GM18502 (cell line): ENCODE measurements at regions not wholly inside any gene's neighbourhood (a gene's known extent, or its start where the extent isn't known, plus 50 kb on each side); places are given as distances from the start of the nearest gene placed in this dataset.
A peak's percentile ranks its signal among the peaks of the same experiment; 100 is the strongest.
"Not testable (repeated sequence)": the region's sequence is repeated elsewhere in the genome, so short reads cannot be mapped to it uniquely, and the experiment has no call there.

Source experiments
- ATAC-seq: cut with Tn5 transposase; IDR thresholded peaks from one replicate; pipeline ENCODE4 v1.9.1; 2021; ENCODE audit warnings: mild to moderate bottlenecking; ENCODE audit not compliant: unreplicated experiment, poor library complexity

- ATAC-seq, result no peak
Observed at GRCh38 chr3:191952609-191953008, 491.6 kb downstream of the PYDC2 start.

- ATAC-seq, result peak; percentile 58
Observed at GRCh38 chr3:191958980-191959671, 498.2 kb downstream of the PYDC2 start.

GRCh38 chr3:191959876-191960413, 499.0 kb downstream of the PYDC2 start:
- no peak for ATAC-seq

GRCh38 chr3:191961022-191961421, 500.1 kb downstream of the PYDC2 start:
- no peak for ATAC-seq

GRCh38 chr3:191961529-191961928, 500.6 kb downstream of the PYDC2 start:
- no peak for ATAC-seq

GRCh38 chr3:191962324-191962723, 501.4 kb downstream of the PYDC2 start:
- ATAC-seq, result no peak

GRCh38 chr3:191963182-191963581, 502.2 kb downstream of the PYDC2 start:
- ATAC-seq, result peak; percentile 41

GRCh38 chr3:191966556-191966955, 505.6 kb downstream of the PYDC2 start:
- no peak for ATAC-seq

- ATAC-seq, result no peak
Observed at GRCh38 chr3:191968299-191968698, 507.3 kb downstream of the PYDC2 start.

- peak; percentile 73 for ATAC-seq
Observed at GRCh38 chr3:191972714-191973398, 511.9 kb downstream of the PYDC2 start.

- peak; percentile 35 for ATAC-seq
Observed at GRCh38 chr3:191973820-191974219, 512.9 kb downstream of the PYDC2 start.

GRCh38 chr3:191975936-191976335, 515.0 kb downstream of the PYDC2 start:
- ATAC-seq, result no peak

- ATAC-seq, result no peak
Observed at GRCh38 chr3:191980443-191980842, 519.5 kb downstream of the PYDC2 start.

- ATAC-seq, result no peak
Observed at GRCh38 chr3:191982481-191982880, 521.5 kb downstream of the PYDC2 start.

GRCh38 chr3:191985691-191986090, 524.7 kb downstream of the PYDC2 start:
- no peak for ATAC-seq

- no peak for ATAC-seq
Observed at GRCh38 chr3:191987831-191988350, 526.9 kb downstream of the PYDC2 start.

- ATAC-seq, result not testable (repeated sequence)
Observed at GRCh38 chr3:191993952-191994351, 533.0 kb downstream of the PYDC2 start.

GRCh38 chr3:191997093-191997492, 536.1 kb downstream of the PYDC2 start:
- no peak for ATAC-seq

GRCh38 chr3:191997579-191998268, 536.8 kb downstream of the PYDC2 start:
- ATAC-seq, result no peak

- ATAC-seq, result no peak
Observed at GRCh38 chr3:192001218-192001617, 540.3 kb downstream of the PYDC2 start.

GRCh38 chr3:192005989-192006388, 545.0 kb downstream of the PYDC2 start:
- ATAC-seq, result no peak
